ENCODE measurements at regions not wholly inside any gene's neighbourhood (a gene's known extent, or its start where the extent isn't known, plus 50 kb on each side); places are given as distances from the start of the nearest gene placed in this dataset.

DNA sequence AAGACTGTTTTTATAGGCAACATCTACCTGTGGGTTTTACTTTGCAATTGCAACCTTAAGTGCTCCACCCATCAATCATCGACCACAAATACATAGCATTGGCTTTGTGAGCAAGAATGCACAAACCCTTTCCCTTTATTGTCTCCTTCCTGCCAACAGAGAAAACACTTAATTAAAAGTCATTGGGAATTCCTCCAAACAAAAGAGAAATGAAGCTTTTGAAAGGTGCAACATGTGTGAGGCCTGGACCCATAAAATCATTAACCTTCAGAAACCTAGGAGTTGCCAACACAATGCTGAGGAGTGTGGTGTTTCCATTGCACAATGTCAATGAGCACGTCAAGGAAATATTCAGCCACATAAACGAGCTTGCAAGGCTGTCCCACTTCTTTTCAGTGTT is 223.2 kb downstream of the BLID start:
- TF ChIP-seq, protein P1, sequence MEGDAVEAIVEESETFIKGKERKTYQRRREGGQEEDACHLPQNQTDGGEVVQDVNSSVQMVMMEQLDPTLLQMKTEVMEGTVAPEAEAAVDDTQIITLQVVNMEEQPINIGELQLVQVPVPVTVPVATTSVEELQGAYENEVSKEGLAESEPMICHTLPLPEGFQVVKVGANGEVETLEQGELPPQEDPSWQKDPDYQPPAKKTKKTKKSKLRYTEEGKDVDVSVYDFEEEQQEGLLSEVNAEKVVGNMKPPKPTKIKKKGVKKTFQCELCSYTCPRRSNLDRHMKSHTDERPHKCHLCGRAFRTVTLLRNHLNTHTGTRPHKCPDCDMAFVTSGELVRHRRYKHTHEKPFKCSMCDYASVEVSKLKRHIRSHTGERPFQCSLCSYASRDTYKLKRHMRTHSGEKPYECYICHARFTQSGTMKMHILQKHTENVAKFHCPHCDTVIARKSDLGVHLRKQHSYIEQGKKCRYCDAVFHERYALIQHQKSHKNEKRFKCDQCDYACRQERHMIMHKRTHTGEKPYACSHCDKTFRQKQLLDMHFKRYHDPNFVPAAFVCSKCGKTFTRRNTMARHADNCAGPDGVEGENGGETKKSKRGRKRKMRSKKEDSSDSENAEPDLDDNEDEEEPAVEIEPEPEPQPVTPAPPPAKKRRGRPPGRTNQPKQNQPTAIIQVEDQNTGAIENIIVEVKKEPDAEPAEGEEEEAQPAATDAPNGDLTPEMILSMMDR (IDR thresholded peaks at IDR 0.05; ENCODE audit: low read length) = no peak
- TF ChIP-seq EZH2 (optimal IDR thresholded peaks at IDR 0.05; ENCODE audit: low read depth, low read length) (no peak), EZH2phosphoT487 (IDR thresholded peaks at IDR 0.05; ENCODE audit: low read length) (no peak)
